ENCODE measurements at regions not wholly inside any gene's neighbourhood (a gene's known extent, or its start where the extent isn't known, plus 50 kb on each side); places are given as distances from the start of the nearest gene placed in this dataset.

DNA sequence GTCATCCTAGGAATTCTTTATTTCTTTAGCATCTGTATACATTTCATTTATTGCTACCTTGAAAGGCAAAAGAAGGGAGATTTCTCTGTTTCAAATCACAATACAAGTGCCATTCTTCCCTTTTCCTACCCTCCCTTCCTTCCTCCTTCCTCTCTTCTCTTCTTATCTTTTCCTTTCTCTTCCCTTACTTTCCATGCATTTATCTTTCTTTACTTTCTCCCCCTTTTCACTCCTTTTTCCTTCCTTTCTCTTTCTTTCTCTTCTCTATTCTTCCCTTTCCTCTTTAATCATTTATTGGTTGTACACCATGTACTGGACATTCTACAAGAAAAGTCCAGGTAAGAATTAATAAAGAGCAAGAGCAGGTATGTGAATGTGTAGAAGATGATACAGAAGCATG, 251.0 kb upstream of the PEX5L start:
- H3K9me3 ChIP-seq (replicated peaks in 1 of 2; ENCODE audit: control insufficient read depth in 2 of 2, insufficient read depth in 1 of 2, low read depth in 1 of 2, low read length in 2 of 2), result no peaks in the 10 kb centered on the region
- H2AK5ac ChIP-seq (ENCODE audit: low read depth, low read length), result no peak overlapping the region
- no peak overlapping the region for H2BK15ac ChIP-seq (ENCODE audit: low read length)
- H3K4me3 ChIP-seq (ENCODE audit: low read length in 2 of 2), result no peak overlapping the region
- H3K36me3 ChIP-seq (replicated peaks in 1 of 2; ENCODE audit: control insufficient read depth in 2 of 2, insufficient read depth in 2 of 2, low read length in 2 of 2), result no peaks in the 10 kb centered on the region
- H4K91ac ChIP-seq (ENCODE audit: low read depth, low read length, poor library complexity), result no peak overlapping the region
- DNase-seq (ENCODE audit: low spot score), result no peak
- H2BK5ac ChIP-seq (ENCODE audit: low read length), result no peak overlapping the region
- no peak overlapping the region for H2AFZ ChIP-seq (ENCODE audit: low read length)
- no peaks in the 10 kb centered on the region for H3K4me1 ChIP-seq (ENCODE audit: control insufficient read depth in 2 of 2, insufficient read depth in 1 of 2, low read depth in 1 of 2, low read length in 2 of 2)
- no peak overlapping the region for H3K4me2 ChIP-seq (ENCODE audit: insufficient read depth, low read length, poor library complexity, severe bottlenecking)
- no peaks in the 10 kb centered on the region for H3K27me3 ChIP-seq (ENCODE audit: control insufficient read depth in 3 of 3, insufficient read depth in 3 of 3, low read depth in 1 of 3, low read length in 3 of 3)
- H3K79me1 ChIP-seq (ENCODE audit: low read depth, low read length), result no peaks in the 10 kb centered on the region
- no peak overlapping the region for H3K27ac ChIP-seq (replicated peaks; ENCODE audit: low read length)
- no peak overlapping the region for H2BK12ac ChIP-seq (ENCODE audit: low read length)
- no peak overlapping the region for H3K18ac ChIP-seq (ENCODE audit: low read length)
- no peak overlapping the region for H3K23ac ChIP-seq (ENCODE audit: low read depth, low read length, poor library complexity)
- H2BK120ac ChIP-seq (ENCODE audit: low read depth, low read length), result no peak overlapping the region
- H3K14ac ChIP-seq (ENCODE audit: low read length), result no peak overlapping the region
- H3K9ac ChIP-seq (ENCODE audit: low read depth, low read length, poor library complexity), result no peak overlapping the region
- no peak overlapping the region for H4K8ac ChIP-seq (ENCODE audit: low read depth, low read length)
- no peak overlapping the region for H3K4ac ChIP-seq (ENCODE audit: low read length)

- Histone ChIP-seq H3K14ac (ENCODE audit: low read length) (no peak overlapping the region), H2AK5ac (ENCODE audit: low read depth, low read length) (no peak overlapping the region), H3K4me2 (ENCODE audit: insufficient read depth, low read length, poor library complexity, severe bottlenecking) (no peak overlapping the region)
Observed at GRCh38 chr3:180288816-180289215, 252.1 kb upstream of the PEX5L start.

GRCh38 chr3:180290300-180290699, 253.6 kb upstream of the PEX5L start:
- Histone ChIP-seq H2BK120ac (ENCODE audit: low read depth, low read length) (no peak overlapping the region), H3K9ac (ENCODE audit: low read depth, low read length, poor library complexity) (no peak overlapping the region), H2BK5ac (ENCODE audit: low read length) (no peak overlapping the region), H2BK12ac (ENCODE audit: low read length) (no peak overlapping the region), H3K4me1 (ENCODE audit: control insufficient read depth in 2 of 2, insufficient read depth in 1 of 2, low read depth in 1 of 2, low read length in 2 of 2) (no peaks in the 10 kb centered on the region), H3K18ac (ENCODE audit: low read length) (no peak overlapping the region), H3K4me3 (ENCODE audit: low read length in 2 of 2) (no peak overlapping the region), H3K4ac (ENCODE audit: low read length) (no peak overlapping the region), H3K36me3 (replicated peaks in 1 of 2; ENCODE audit: control insufficient read depth in 2 of 2, insufficient read depth in 2 of 2, low read length in 2 of 2) (no peaks in the 10 kb centered on the region), H3K14ac (ENCODE audit: low read length) (no peak overlapping the region), H3K4me2 (ENCODE audit: insufficient read depth, low read length, poor library complexity, severe bottlenecking) (no peak overlapping the region), H2AK5ac (ENCODE audit: low read depth, low read length) (no peak overlapping the region), H3K27ac (replicated peaks; ENCODE audit: low read length) (no peak overlapping the region), H3K79me1 (ENCODE audit: low read depth, low read length) (no peaks in the 10 kb centered on the region), H3K9me3 (replicated peaks in 1 of 2; ENCODE audit: control insufficient read depth in 2 of 2, insufficient read depth in 1 of 2, low read depth in 1 of 2, low read length in 2 of 2) (no peaks in the 10 kb centered on the region), H2BK15ac (ENCODE audit: low read length) (no peak overlapping the region), H4K91ac (ENCODE audit: low read depth, low read length, poor library complexity) (no peak overlapping the region), H2AFZ (ENCODE audit: low read length) (no peak overlapping the region), H3K27me3 (ENCODE audit: control insufficient read depth in 3 of 3, insufficient read depth in 3 of 3, low read depth in 1 of 3, low read length in 3 of 3) (no peaks in the 10 kb centered on the region), H3K23ac (ENCODE audit: low read depth, low read length, poor library complexity) (no peak overlapping the region), H4K8ac (ENCODE audit: low read depth, low read length) (no peak overlapping the region)
- no peak for DNase-seq (ENCODE audit: low spot score)

More at GRCh38 chr3:180288816-180289215, 252.1 kb upstream of the PEX5L start:
- no peak overlapping the region for H3K23ac ChIP-seq (ENCODE audit: low read depth, low read length, poor library complexity)
- H3K4ac ChIP-seq (ENCODE audit: low read length), result no peak overlapping the region
- no peaks in the 10 kb centered on the region for H3K4me1 ChIP-seq (ENCODE audit: control insufficient read depth in 2 of 2, insufficient read depth in 1 of 2, low read depth in 1 of 2, low read length in 2 of 2)
- no peaks in the 10 kb centered on the region for H3K36me3 ChIP-seq (replicated peaks in 1 of 2; ENCODE audit: control insufficient read depth in 2 of 2, insufficient read depth in 2 of 2, low read length in 2 of 2)
- H3K27ac ChIP-seq (replicated peaks; ENCODE audit: low read length), result no peak overlapping the region
- no peak overlapping the region for H4K91ac ChIP-seq (ENCODE audit: low read depth, low read length, poor library complexity)
- no peak for DNase-seq (ENCODE audit: low spot score)
- no peak overlapping the region for H2AFZ ChIP-seq (ENCODE audit: low read length)
- H3K9ac ChIP-seq (ENCODE audit: low read depth, low read length, poor library complexity), result no peak overlapping the region
- H3K79me1 ChIP-seq (ENCODE audit: low read depth, low read length), result no peaks in the 10 kb centered on the region
- H3K27me3 ChIP-seq (ENCODE audit: control insufficient read depth in 3 of 3, insufficient read depth in 3 of 3, low read depth in 1 of 3, low read length in 3 of 3), result no peaks in the 10 kb centered on the region
- H2BK5ac ChIP-seq (ENCODE audit: low read length), result no peak overlapping the region
- no peak overlapping the region for H3K4me3 ChIP-seq (ENCODE audit: low read length in 2 of 2)
- no peak overlapping the region for H2BK15ac ChIP-seq (ENCODE audit: low read length)
- no peak overlapping the region for H2BK12ac ChIP-seq (ENCODE audit: low read length)
- WGBS, 2 donors (ENCODE audit: extremely low coverage in 2 of 2, insufficient read length in 2 of 2, insufficient replicate concordance in 1 of 2), result no CpG with 5 or more reads among the region's 2 CpGs
- H2BK120ac ChIP-seq (ENCODE audit: low read depth, low read length), result no peak overlapping the region
- H4K8ac ChIP-seq (ENCODE audit: low read depth, low read length), result no peak overlapping the region
- no peaks in the 10 kb centered on the region for H3K9me3 ChIP-seq (replicated peaks in 1 of 2; ENCODE audit: control insufficient read depth in 2 of 2, insufficient read depth in 1 of 2, low read depth in 1 of 2, low read length in 2 of 2)
- no peak overlapping the region for H3K18ac ChIP-seq (ENCODE audit: low read length)

- no peaks in the 10 kb centered on the region for H3K36me3 ChIP-seq (replicated peaks in 1 of 2; ENCODE audit: control insufficient read depth in 2 of 2, insufficient read depth in 2 of 2, low read length in 2 of 2)
- H3K23ac ChIP-seq (ENCODE audit: low read depth, low read length, poor library complexity), result no peak overlapping the region
- no peak for DNase-seq (ENCODE audit: low spot score)
- H3K14ac ChIP-seq (ENCODE audit: low read length), result no peak overlapping the region
- no peak overlapping the region for H3K9ac ChIP-seq (ENCODE audit: low read depth, low read length, poor library complexity)
- no peak overlapping the region for H4K8ac ChIP-seq (ENCODE audit: low read depth, low read length)
- no peak overlapping the region for H2AK5ac ChIP-seq (ENCODE audit: low read depth, low read length)
- H2BK5ac ChIP-seq (ENCODE audit: low read length), result no peak overlapping the region
- H4K91ac ChIP-seq (ENCODE audit: low read depth, low read length, poor library complexity), result no peak overlapping the region
- no peak overlapping the region for H3K4me3 ChIP-seq (ENCODE audit: low read length in 2 of 2)
- no peaks in the 10 kb centered on the region for H3K9me3 ChIP-seq (replicated peaks in 1 of 2; ENCODE audit: control insufficient read depth in 2 of 2, insufficient read depth in 1 of 2, low read depth in 1 of 2, low read length in 2 of 2)
- no peak overlapping the region for H3K4ac ChIP-seq (ENCODE audit: low read length)
- H2AFZ ChIP-seq (ENCODE audit: low read length), result no peak overlapping the region
- no peaks in the 10 kb centered on the region for H3K79me1 ChIP-seq (ENCODE audit: low read depth, low read length)
- H3K18ac ChIP-seq (ENCODE audit: low read length), result no peak overlapping the region
- no peak overlapping the region for H3K4me2 ChIP-seq (ENCODE audit: insufficient read depth, low read length, poor library complexity, severe bottlenecking)
- H2BK12ac ChIP-seq (ENCODE audit: low read length), result no peak overlapping the region
- no peak overlapping the region for H2BK15ac ChIP-seq (ENCODE audit: low read length)
- no CpG with 5 or more reads among the region's 1 CpG for WGBS, 2 donors (ENCODE audit: extremely low coverage in 2 of 2, insufficient read length in 2 of 2, insufficient replicate concordance in 1 of 2)
- H3K27ac ChIP-seq (replicated peaks; ENCODE audit: low read length), result no peak overlapping the region
- no peak overlapping the region for H2BK120ac ChIP-seq (ENCODE audit: low read depth, low read length)
- H3K4me1 ChIP-seq (ENCODE audit: control insufficient read depth in 2 of 2, insufficient read depth in 1 of 2, low read depth in 1 of 2, low read length in 2 of 2), result no peaks in the 10 kb centered on the region
- H3K27me3 ChIP-seq (ENCODE audit: control insufficient read depth in 3 of 3, insufficient read depth in 3 of 3, low read depth in 1 of 3, low read length in 3 of 3), result no peaks in the 10 kb centered on the region
Observed at GRCh38 chr3:180294282-180295027, 257.7 kb upstream of the PEX5L start.
